K562 (cell line): ENCODE measurements at regions not wholly inside any gene's neighbourhood (a gene's known extent, or its start where the extent isn't known, plus 50 kb on each side); places are given as distances from the start of the nearest gene placed in this dataset.

ENCODE experiments used
- ARID1B ChIP-seq: fragments of 450-650 bp; IDR thresholded peaks from 2 replicates; pipeline ENCODE4 v1.6.1; 2016; ENCODE audit warnings: antibody characterized with exemption, mild to moderate bottlenecking, inconsistent platforms
- ETV5 ChIP-seq: sonication (generic); formaldehyde crosslinking; IDR thresholded peaks from 2 replicates; pipeline ENCODE4 v1.4.0; 2020; ENCODE audit warnings: low read depth, mild to moderate bottlenecking, missing genetic modification reagents
- FOXP1 ChIP-seq: sonication (generic); formaldehyde crosslinking; IDR thresholded peaks from 2 replicates; pipeline ENCODE4 v1.8.0; 2022; ENCODE audit warnings: mild to moderate bottlenecking, missing genetic modification reagents
- KDM5B ChIP-seq: fragments of 200-600 bp; sonication (generic); IDR thresholded peaks from 2 replicates; pipeline ENCODE4 v1.6.1; 2012; ENCODE audit warnings: low read depth, mild to moderate bottlenecking, moderate library complexity, low read length, control low read depth, inconsistent platforms; ENCODE audit not compliant: insufficient replicate concordance
- MCM3 ChIP-seq: fragments of 450-650 bp; IDR thresholded peaks from 2 replicates; pipeline ENCODE4 v1.6.1; 2016
- MEIS2 ChIP-seq: fragments of 450-650 bp; IDR thresholded peaks from 2 replicates; pipeline ENCODE4 v1.6.1; 2014; ENCODE audit warnings: mild to moderate bottlenecking; ENCODE audit not compliant: partially characterized antibody
- MNT ChIP-seq, 2 experiments: fragments of 450-650 bp; conservative IDR thresholded peaks; 2 replicates each; pipeline ENCODE4 v1.6.1; 2017; ENCODE audit warnings: mild to moderate bottlenecking in 2 of 2, moderate library complexity in 2 of 2
- NELFE ChIP-seq: IDR thresholded peaks from 2 replicates; pipeline ENCODE4 v1.6.1; 2011; ENCODE audit warnings: mild to moderate bottlenecking; ENCODE audit not compliant: insufficient read depth, insufficient read length
- NONO ChIP-seq, 2 experiments: fragments of 200-400 bp in 1 of 2; fragments of 450-650 bp in 1 of 2; formaldehyde crosslinking in 1 of 2; IDR thresholded peaks; 2 replicates each; pipeline ENCODE4 v1.6.1; 2017; ENCODE audit warnings: low read depth in 2 of 2, mild to moderate bottlenecking in 2 of 2, moderate library complexity in 2 of 2, low read length in 1 of 2
- RNF2 ChIP-seq: sonication (generic); IDR thresholded peaks from 2 replicates; pipeline ENCODE4 v1.6.1; 2016
- SOX6 ChIP-seq: fragments of 450-650 bp; IDR thresholded peaks from 2 replicates; pipeline ENCODE4 v1.6.1; 2014; ENCODE audit warnings: mild to moderate bottlenecking
- SPI1 ChIP-seq: IDR thresholded peaks from 2 replicates; pipeline ENCODE4 v1.6.1; 2011; ENCODE audit warnings: low read depth, low read length, control low read depth, borderline replicate concordance
- ZNF311 ChIP-seq: fragments of 250-450 bp; sonication (Bioruptor Pico); IDR thresholded peaks from 2 replicates; pipeline ENCODE4 v1.4.0; 2020; ENCODE audit warnings: mild to moderate bottlenecking, moderate library complexity
- ZNF318 ChIP-seq, 2 experiments: fragments of 450-650 bp; IDR thresholded peaks; 2 replicates each; pipeline ENCODE4 v1.6.1; 2016; ENCODE audit warnings: mild to moderate bottlenecking in 2 of 2, borderline replicate concordance in 1 of 2, low read depth in 1 of 2, moderate library complexity in 1 of 2
- ZNF75A ChIP-seq: fragments of 450-650 bp; formaldehyde crosslinking; IDR thresholded peaks from 2 replicates; pipeline ENCODE4 v1.4.0; 2020; ENCODE audit warnings: mild to moderate bottlenecking
- TF ChIP-seq, protein P1 (sequence below): fragments of 250-450 bp; sonication (Bioruptor Pico); IDR thresholded peaks from 2 replicates; pipeline ENCODE4 v1.9.0; 2021; ENCODE audit warnings: mild to moderate bottlenecking

- 0 out of 4 replicates have a peak, but pooled peaks of 1 of the 2 experiments have one; percentile 29 for TF ChIP-seq MNT (conservative IDR thresholded peaks at IDR 0.05)
- TF ChIP-seq ZNF75A (CRISPR knock-in tag), result no peak
- TF ChIP-seq KDM5B, result no peak
- TF ChIP-seq ARID1B, result peak; percentile 61
- peak; percentile 76 for TF ChIP-seq SPI1
- peak; percentile 68 for TF ChIP-seq MEIS2
- TF ChIP-seq NELFE, result no peak
- no peak for TF ChIP-seq ZNF318 (IDR thresholded peaks at IDR 0.05; ENCODE audit: borderline replicate concordance in 1 of 2, low read depth in 1 of 2)
- TF ChIP-seq NONO (IDR thresholded peaks at IDR 0.05; ENCODE audit: low read depth in 2 of 2, low read length in 1 of 2), result no peak
- no peak for TF ChIP-seq RNF2
- no peak for TF ChIP-seq FOXP1 (CRISPR knock-in tag)
- TF ChIP-seq ETV5 (CRISPR knock-in tag), result no peak
- TF ChIP-seq, protein P1, sequence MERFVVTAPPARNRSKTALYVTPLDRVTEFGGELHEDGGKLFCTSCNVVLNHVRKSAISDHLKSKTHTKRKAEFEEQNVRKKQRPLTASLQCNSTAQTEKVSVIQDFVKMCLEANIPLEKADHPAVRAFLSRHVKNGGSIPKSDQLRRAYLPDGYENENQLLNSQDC, result no peak
- TF ChIP-seq ZNF311 (CRISPR knock-in tag), result no peak
- TF ChIP-seq MCM3, result no peak
- TF ChIP-seq SOX6, result 0 out of 2 replicates have a peak, but pooled peaks have one; percentile 16
These were observed 51.5 kb upstream of the ERRFI1 start (continued) for GRCh38 chr1:8077602-8078001.
